Hepatocyte (in vitro differentiated cells): ENCODE measurements at regions not wholly inside any gene's neighbourhood (a gene's known extent, or its start where the extent isn't known, plus 50 kb on each side); places are given as distances from the start of the nearest gene placed in this dataset.

Experiments
- DNase-seq: peaks from one replicate; pipeline ENCODE4 v3.0.0-alpha.2; 2016; ENCODE audit warnings: low spot score
- H2AFZ ChIP-seq: fragments of 200-600 bp; sonication (generic); 2 replicates; pipeline ENCODE4 v1.6.0; 2016; ENCODE audit warnings: antibody characterized with exemption, mild to moderate bottlenecking
- H3K27ac ChIP-seq: fragments of 200-600 bp; sonication (generic); 2 replicates; pipeline ENCODE4 v1.5.1; 2016; ENCODE audit warnings: mild to moderate bottlenecking
- H3K27me3 ChIP-seq: fragments of 200-600 bp; sonication (generic); 2 replicates; pipeline ENCODE4 v1.6.1; 2016
- H3K36me3 ChIP-seq: fragments of 200-600 bp; sonication (generic); replicated peaks from 2 replicates; pipeline ENCODE4 v1.5.1; 2016; ENCODE audit warnings: low read depth; ENCODE audit not compliant: insufficient read depth
- H3K4me1 ChIP-seq: fragments of 200-600 bp; sonication (generic); 2 replicates; pipeline ENCODE4 v1.5.1; 2016; ENCODE audit warnings: mild to moderate bottlenecking, moderate library complexity; ENCODE audit not compliant: insufficient read depth
- H3K4me2 ChIP-seq: fragments of 200-600 bp; sonication (generic); 2 replicates; pipeline ENCODE4 v1.6.0; 2016
- H3K4me3 ChIP-seq: fragments of 200-600 bp; sonication (generic); 2 replicates; pipeline ENCODE4 v1.5.1; 2016; ENCODE audit warnings: mild to moderate bottlenecking
- H3K79me2 ChIP-seq: fragments of 200-600 bp; sonication (generic); 2 replicates; pipeline ENCODE4 v1.6.0; 2017; ENCODE audit warnings: mild to moderate bottlenecking
- H3K9me2 ChIP-seq: fragments of 200-600 bp; sonication (generic); replicated peaks from 2 replicates; pipeline ENCODE4 v1.6.0; 2017; ENCODE audit warnings: mild to moderate bottlenecking; ENCODE audit not compliant: insufficient read depth
- H3K9me3 ChIP-seq: fragments of 200-600 bp; sonication (generic); 2 replicates; pipeline ENCODE4 v1.5.1; 2016; ENCODE audit warnings: low read depth, mild to moderate bottlenecking
- H4K20me1 ChIP-seq: fragments of 200-600 bp; sonication (generic); 2 replicates; pipeline ENCODE4 v1.6.0; 2016; ENCODE audit warnings: mild to moderate bottlenecking; ENCODE audit not compliant: insufficient read depth, poor library complexity, severe bottlenecking
- EZH2 ChIP-seq: fragments of 200-600 bp; sonication (generic); IDR thresholded peaks from 2 replicates; pipeline ENCODE4 v1.6.1; 2016; ENCODE audit warnings: antibody characterized with exemption, mild to moderate bottlenecking, borderline replicate concordance
- EZH2phosphoT487 ChIP-seq: fragments of 200-600 bp; sonication (generic); IDR thresholded peaks from one replicate; pipeline ENCODE4 v1.6.1; 2018; ENCODE audit warnings: antibody characterized with exemption, mild to moderate bottlenecking, low read depth, moderate library complexity; ENCODE audit not compliant: unreplicated experiment, severe bottlenecking
- WGBS: methylation state at CpG from one replicate; pipeline ENCODE4 v1.1.6; 2016; ENCODE audit warnings: low lambda C conversion rate; ENCODE audit errors: missing lambda C conversion rate; 5-methylcytosine and 5-hydroxymethylcytosine counted together
- TF ChIP-seq, protein P1 (sequence below): fragments of 200-600 bp; sonication (generic); IDR thresholded peaks from 2 replicates; pipeline ENCODE4 v1.5.1; 2016; ENCODE audit warnings: antibody characterized with exemption, mild to moderate bottlenecking; ENCODE audit not compliant: poor library complexity

- Histone ChIP-seq H4K20me1 (no peaks in the 10 kb centered on the region), H3K9me2 (no peaks in the 10 kb centered on the region), H3K36me3 (no peaks in the 10 kb centered on the region), H3K4me3 (no peak overlapping the region), H3K4me1 (no peaks in the 10 kb centered on the region), H3K79me2 (no peaks in the 10 kb centered on the region), H3K27ac (no peak overlapping the region), H2AFZ (no peak overlapping the region), H3K9me3 (no peaks in the 10 kb centered on the region), H3K4me2 (no peak overlapping the region), H3K27me3 (no peaks in the 10 kb centered on the region)
- DNase-seq = no peak
- WGBS = 98% methylated on average over 2 of the region's 2 CpGs
- TF ChIP-seq EZH2 (no peak), EZH2phosphoT487 (no peak)
- TF ChIP-seq, protein P1, sequence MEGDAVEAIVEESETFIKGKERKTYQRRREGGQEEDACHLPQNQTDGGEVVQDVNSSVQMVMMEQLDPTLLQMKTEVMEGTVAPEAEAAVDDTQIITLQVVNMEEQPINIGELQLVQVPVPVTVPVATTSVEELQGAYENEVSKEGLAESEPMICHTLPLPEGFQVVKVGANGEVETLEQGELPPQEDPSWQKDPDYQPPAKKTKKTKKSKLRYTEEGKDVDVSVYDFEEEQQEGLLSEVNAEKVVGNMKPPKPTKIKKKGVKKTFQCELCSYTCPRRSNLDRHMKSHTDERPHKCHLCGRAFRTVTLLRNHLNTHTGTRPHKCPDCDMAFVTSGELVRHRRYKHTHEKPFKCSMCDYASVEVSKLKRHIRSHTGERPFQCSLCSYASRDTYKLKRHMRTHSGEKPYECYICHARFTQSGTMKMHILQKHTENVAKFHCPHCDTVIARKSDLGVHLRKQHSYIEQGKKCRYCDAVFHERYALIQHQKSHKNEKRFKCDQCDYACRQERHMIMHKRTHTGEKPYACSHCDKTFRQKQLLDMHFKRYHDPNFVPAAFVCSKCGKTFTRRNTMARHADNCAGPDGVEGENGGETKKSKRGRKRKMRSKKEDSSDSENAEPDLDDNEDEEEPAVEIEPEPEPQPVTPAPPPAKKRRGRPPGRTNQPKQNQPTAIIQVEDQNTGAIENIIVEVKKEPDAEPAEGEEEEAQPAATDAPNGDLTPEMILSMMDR = no peak
Observed at GRCh38 chr6:144753023-144753705, 468.0 kb downstream of the UTRN start.

DNA sequence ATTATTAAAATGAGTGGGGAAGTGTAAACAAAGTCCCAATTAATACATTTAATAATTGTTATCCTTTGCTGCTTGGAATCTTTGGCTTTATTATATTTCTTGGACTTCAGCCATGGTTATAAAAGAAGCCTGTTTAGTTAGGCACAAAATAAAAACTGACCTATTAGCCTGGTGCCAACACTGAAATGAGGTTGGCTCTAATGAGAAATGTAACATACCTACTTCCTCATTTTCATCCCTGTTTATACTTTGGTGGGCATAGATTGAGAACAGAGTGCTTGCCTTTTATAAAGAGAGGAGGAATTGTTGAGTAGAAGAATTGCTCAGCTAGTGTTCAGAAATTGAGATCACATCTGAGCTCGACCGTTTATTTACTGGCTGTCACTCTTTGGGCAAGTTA, 471.3 kb downstream of the UTRN start:
- H2AFZ ChIP-seq = no peak overlapping the region
- no peaks in the 10 kb centered on the region for H3K9me3 ChIP-seq
- H3K9me2 ChIP-seq = no peaks in the 10 kb centered on the region
- no peak overlapping the region for H3K4me3 ChIP-seq
- 71% methylated on average over 2 of the region's 2 CpGs for WGBS
- H3K4me1 ChIP-seq = no peaks in the 10 kb centered on the region
- no peaks in the 10 kb centered on the region for H3K36me3 ChIP-seq
- H4K20me1 ChIP-seq = no peaks in the 10 kb centered on the region
- DNase-seq = no peak
- H3K4me2 ChIP-seq = no peak overlapping the region
- TF ChIP-seq, protein P1 = no peak
- no peaks in the 10 kb centered on the region for H3K79me2 ChIP-seq
- H3K27ac ChIP-seq = no peak overlapping the region
- no peaks in the 10 kb centered on the region for H3K27me3 ChIP-seq

DNA sequence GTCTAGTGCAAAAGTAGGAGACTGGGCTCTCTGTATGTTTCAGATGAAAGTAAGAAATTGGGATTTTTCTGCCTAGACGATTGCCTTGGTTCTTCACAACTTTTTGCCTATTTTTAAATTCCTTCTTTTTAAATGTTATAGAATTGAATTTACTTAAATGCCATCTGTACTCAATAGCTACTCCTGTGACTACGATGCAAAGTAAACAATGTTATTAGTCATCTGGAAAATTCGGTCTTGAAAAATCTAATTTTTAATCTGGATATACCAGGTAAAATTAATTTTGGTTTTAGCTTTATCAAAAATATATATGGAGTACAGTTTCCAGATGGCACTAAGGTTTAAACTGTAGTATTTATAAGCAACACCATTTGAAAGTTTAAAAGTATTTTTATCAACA, 472.2 kb downstream of the UTRN start:
- DNase-seq = no peak
- Histone ChIP-seq H3K4me3 (no peak overlapping the region), H3K79me2 (no peaks in the 10 kb centered on the region), H4K20me1 (no peaks in the 10 kb centered on the region), H3K4me2 (no peak overlapping the region), H3K4me1 (no peaks in the 10 kb centered on the region), H2AFZ (no peak overlapping the region), H3K9me2 (no peaks in the 10 kb centered on the region), H3K9me3 (no peaks in the 10 kb centered on the region), H3K36me3 (no peaks in the 10 kb centered on the region), H3K27me3 (no peaks in the 10 kb centered on the region), H3K27ac (no peak overlapping the region)
- no peak for TF ChIP-seq EZH2
- no peak for TF ChIP-seq EZH2phosphoT487
- TF ChIP-seq, protein P1 = no peak
- WGBS = 75% methylated on average over 3 of the region's 3 CpGs

DNA sequence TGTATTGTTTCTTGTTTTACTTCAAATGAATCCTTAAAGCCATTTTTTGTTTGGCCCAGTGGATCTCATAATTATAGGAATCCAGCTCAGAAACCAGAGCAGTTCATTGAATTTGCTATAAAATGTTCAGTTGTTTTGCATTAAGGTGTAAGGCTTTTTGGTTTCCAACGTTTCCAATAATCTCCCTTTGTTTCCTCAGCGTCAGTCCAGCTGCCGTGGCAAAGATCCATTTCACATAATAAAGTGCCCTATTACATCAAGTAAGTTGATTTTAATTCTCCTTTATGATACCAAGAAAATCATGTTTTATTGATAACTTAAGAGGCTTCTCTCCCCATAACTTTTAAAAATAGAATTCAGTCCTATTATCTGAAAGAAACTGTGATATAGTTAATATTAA, 472.6 kb downstream of the UTRN start:
- Histone ChIP-seq H3K4me3 (no peak overlapping the region), H3K9me3 (no peaks in the 10 kb centered on the region), H2AFZ (no peak overlapping the region), H3K79me2 (no peaks in the 10 kb centered on the region), H3K36me3 (no peaks in the 10 kb centered on the region), H3K4me1 (no peaks in the 10 kb centered on the region), H3K4me2 (no peak overlapping the region), H3K9me2 (no peaks in the 10 kb centered on the region), H4K20me1 (no peaks in the 10 kb centered on the region), H3K27ac (no peak overlapping the region), H3K27me3 (no peaks in the 10 kb centered on the region)
- WGBS = 73% methylated on average over 3 of the region's 3 CpGs
- no peak for DNase-seq
- TF ChIP-seq EZH2phosphoT487 (no peak), EZH2 (no peak)
- TF ChIP-seq, protein P1 = no peak
